GM12891 (cell line): ENCODE measurements at regions not wholly inside any gene's neighbourhood (a gene's known extent, or its start where the extent isn't known, plus 50 kb on each side); places are given as distances from the start of the nearest gene placed in this dataset.

Experiments
- PAX5 ChIP-seq: IDR thresholded peaks from 2 replicates; pipeline ENCODE4 v1.6.1; 2011; ENCODE audit warnings: low read length, moderate library complexity, mild to moderate bottlenecking; ENCODE audit not compliant: insufficient read depth, severe bottlenecking
- POLR2A ChIP-seq: IDR thresholded peaks from 2 replicates; pipeline ENCODE4 v1.6.1; 2011; ENCODE audit warnings: low read depth, low read length, control low read depth
- POLR2AphosphoS5 ChIP-seq: IDR thresholded peaks from 2 replicates; pipeline ENCODE4 v1.6.1; 2011; ENCODE audit warnings: low read depth, low read length, control low read depth
- POU2F2 ChIP-seq: IDR thresholded peaks from 2 replicates; pipeline ENCODE4 v1.6.1; 2011; ENCODE audit warnings: low read depth, mild to moderate bottlenecking, control low read depth, low read length, moderate library complexity
- SPI1 ChIP-seq: IDR thresholded peaks from 2 replicates; pipeline ENCODE4 v1.6.1; 2011; ENCODE audit warnings: low read depth, low read length, control low read depth
- TAF1 ChIP-seq: IDR thresholded peaks from 2 replicates; pipeline ENCODE4 v1.6.1; 2011; ENCODE audit warnings: low read depth, low read length, control low read depth

DNA sequence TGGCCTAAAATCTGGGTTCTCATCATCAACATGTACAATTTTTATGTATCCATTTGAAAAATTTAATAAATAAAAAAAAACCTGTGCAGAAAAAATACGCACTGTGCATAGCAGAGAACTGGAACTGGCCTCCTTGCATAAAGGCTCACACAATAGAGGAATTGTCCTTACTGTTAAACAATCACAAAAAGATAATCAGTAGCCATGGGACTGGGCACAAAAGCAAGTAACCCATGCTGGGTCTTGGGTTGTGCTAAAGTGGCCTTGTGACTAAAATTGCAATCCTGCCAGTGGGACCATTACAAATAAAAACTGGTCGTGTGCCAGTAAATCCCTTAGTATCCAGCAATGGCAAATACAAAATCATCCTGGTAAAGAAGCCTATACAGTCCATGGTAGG, 1646.6 kb downstream of the MAT2B start:
- TF ChIP-seq POLR2A (no peak), SPI1 (no peak), POLR2AphosphoS5 (no peak), TAF1 (no peak), PAX5 (no peak), POU2F2 (no peak)
